GM12878 (cell line): ENCODE measurements at regions not wholly inside any gene's neighbourhood (a gene's known extent, or its start where the extent isn't known, plus 50 kb on each side); places are given as distances from the start of the nearest gene placed in this dataset.

Source experiments
- ATAC-seq: fragments of 200-7000 bp; cut with Tn5 transposase; 3 replicates; pipeline ENCODE4 v1.9.1; 2020; ENCODE audit warnings: mild to moderate bottlenecking, moderate library complexity
- BruUV-seq: library from RNA; stranded (reverse); fragments of 400-500 nt; replicated peaks from 2 replicates; lab custom pipeline; 2021; lab: Mats Ljungman, UMichigan
- CTCF ChIA-PET: fragments of 300-600 bp; sonication (Branson Sonifier 250); formaldehyde crosslinking; extraction: SDS; loops from one replicate; lab custom pipeline; 2021; ENCODE audit warnings: inconsistent platforms; lab: Yijun Ruan, JAX
- POLR2A ChIA-PET: fragments of 350-600 bp; formaldehyde crosslinking; extraction: SDS; loops from one replicate; lab custom pipeline; 2021; ENCODE audit warnings: inconsistent platforms; lab: Charles Lee
- RAD21 ChIA-PET: fragments of 300-600 bp; sonication (Branson Sonifier 250); formaldehyde crosslinking; loops from one replicate; lab custom pipeline; 2023; ENCODE audit warnings: antibody characterized with exemption; ENCODE audit not compliant: unreplicated experiment; lab: Charles Lee
- SMC1A ChIA-PET: fragments of 300-600 bp; sonication (Branson Sonifier 250); formaldehyde crosslinking; loops from one replicate; lab custom pipeline; 2023; ENCODE audit not compliant: unreplicated experiment, uncharacterized antibody; lab: Charles Lee
- DNase-seq: peaks from one replicate; pipeline ENCODE4 v3.0.0-alpha.2; 2011; ENCODE audit warnings: low read depth, low spot score
- FAIRE-seq: peaks from 3 replicates; lab custom pipeline; 2011; peaks lifted over from hg19 to GRCh38; lab: Jason Lieb, UNC
- H2AFZ ChIP-seq: 2 replicates; pipeline ENCODE4 v1.6.0; 2011; ENCODE audit warnings: low read depth, low read length, control low read depth; ENCODE audit not compliant: control insufficient read depth
- H3K27ac ChIP-seq: 2 replicates; pipeline ENCODE4 v1.5.1; 2011; ENCODE audit warnings: control low read depth; ENCODE audit not compliant: control insufficient read depth, insufficient read depth
- H3K27me3 ChIP-seq, 2 experiments: replicated peaks in 1 of 2; 2 replicates each; pipeline versions ENCODE4 v1.6.0 to v1.6.1; 2011; ENCODE audit warnings: low read length in 1 of 2; ENCODE audit not compliant: control insufficient read depth in 2 of 2, insufficient read depth in 2 of 2
- H3K36me3 ChIP-seq, 2 experiments: 2 replicates each; pipeline ENCODE4 v1.5.1; 2011; ENCODE audit warnings: low read length in 1 of 2; ENCODE audit not compliant: control insufficient read depth in 2 of 2, insufficient read depth in 2 of 2
- H3K4me1 ChIP-seq: 2 replicates; pipeline ENCODE4 v1.6.1; 2011; ENCODE audit warnings: mild to moderate bottlenecking, low read length, moderate library complexity, mixed read lengths; ENCODE audit not compliant: control insufficient read depth, insufficient read depth
- H3K4me2 ChIP-seq: 2 replicates; pipeline ENCODE4 v1.6.0; 2011; ENCODE audit warnings: control low read depth; ENCODE audit not compliant: control insufficient read depth, insufficient read depth
- H3K4me3 ChIP-seq: fragments of 200-600 bp; sonication (generic); 2 replicates; pipeline ENCODE4 v1.5.1; 2016
- H3K79me2 ChIP-seq: 2 replicates; pipeline ENCODE4 v1.6.0; 2011; ENCODE audit warnings: low read length; ENCODE audit not compliant: control insufficient read depth, insufficient read depth
- H3K9ac ChIP-seq: 2 replicates; pipeline ENCODE4 v1.8.0; 2011; ENCODE audit warnings: low read length, control low read depth, mixed read lengths; ENCODE audit not compliant: control insufficient read depth, insufficient read depth
- H3K9me3 ChIP-seq: replicated peaks from 3 replicates; pipeline ENCODE4 v1.5.1; 2011; ENCODE audit warnings: mild to moderate bottlenecking, low read length; ENCODE audit not compliant: control insufficient read depth, insufficient read depth
- H4K20me1 ChIP-seq: 2 replicates; pipeline ENCODE4 v1.6.0; 2011; ENCODE audit not compliant: control insufficient read depth, insufficient read depth
- BCLAF1 ChIP-seq: fragments of 450-650 bp; IDR thresholded peaks from 2 replicates; pipeline ENCODE4 v1.6.1; 2017; ENCODE audit warnings: antibody characterized with exemption, mild to moderate bottlenecking, moderate library complexity
- GATAD2B ChIP-seq: fragments of 450-650 bp; conservative IDR thresholded peaks from 2 replicates; pipeline ENCODE4 v1.6.1; 2017; ENCODE audit warnings: low read depth, mild to moderate bottlenecking, moderate library complexity
- IRF5 ChIP-seq: fragments of 450-650 bp; IDR thresholded peaks from 2 replicates; pipeline ENCODE4 v1.6.1; 2017; ENCODE audit warnings: borderline replicate concordance
- LARP7 ChIP-seq: fragments of 450-650 bp; IDR thresholded peaks from 2 replicates; pipeline ENCODE4 v1.6.1; 2017; ENCODE audit warnings: mild to moderate bottlenecking
- PAX8 ChIP-seq: fragments of 450-650 bp; IDR thresholded peaks from 2 replicates; pipeline ENCODE4 v1.6.1; 2017; ENCODE audit warnings: mild to moderate bottlenecking, moderate library complexity
- PBX3 ChIP-seq: IDR thresholded peaks from 2 replicates; pipeline ENCODE4 v1.6.1; 2011; ENCODE audit warnings: mild to moderate bottlenecking, low read depth, low read length, moderate library complexity; ENCODE audit not compliant: insufficient replicate concordance
- ZBTB40 ChIP-seq: fragments of 450-650 bp; IDR thresholded peaks from 2 replicates; pipeline ENCODE4 v1.6.1; 2016; ENCODE audit warnings: mild to moderate bottlenecking, moderate library complexity, borderline replicate concordance
- WGBS: methylation state at CpG from one replicate; pipeline ENCODE4 v1.1.6; 2016; ENCODE audit warnings: low lambda C conversion rate; ENCODE audit not compliant: insufficient replicate concordance, insufficient coverage; ENCODE audit errors: missing lambda C conversion rate; 5-methylcytosine and 5-hydroxymethylcytosine counted together
- in situ Hi-C: fragments of 300-500 bp; cut with MboI; formaldehyde crosslinking; loops from 9 replicates; pipeline ENCODE4 v1.14.3; 2018; ENCODE audit warnings: mixed read lengths
- intact Hi-C: fragments of 100-400 bp; cut with micrococcal nuclease; formaldehyde crosslinking; loops from one replicate; pipeline ENCODE4 v1.14.2; 2022; ENCODE audit not compliant: unreplicated experiment

- no peaks in the 10 kb centered on the region for H3K36me3 ChIP-seq
- no peaks in the 10 kb centered on the region for H3K4me1 ChIP-seq
- H3K27ac ChIP-seq = no peak overlapping the region
- POLR2A ChIA-PET = no interaction called here
- H3K4me3 ChIP-seq = no peak overlapping the region
- TF ChIP-seq PBX3 = no peak
- no peak for TF ChIP-seq BCLAF1
- no peak for TF ChIP-seq LARP7
- no peak for TF ChIP-seq ZBTB40
- TF ChIP-seq GATAD2B = no peak
- no peak for TF ChIP-seq PAX8
- TF ChIP-seq IRF5 = no peak
- intact Hi-C loops = no loop called here
- DNase-seq (no peak), FAIRE-seq (no peak), ATAC-seq (no peak)
- H3K9ac ChIP-seq = no peak overlapping the region
- no peak overlapping the region for H3K4me2 ChIP-seq
- CTCF ChIA-PET = interaction anchor here (1.0 kb wide), 1 partner anchor 14 kb away, joined by 3 read pairs; no protein-coding TSS in a partner anchor
- in situ Hi-C loops = no loop called here
- no TSS peak for BruUV-seq
- no peak overlapping the region for H2AFZ ChIP-seq
- no peaks in the 10 kb centered on the region for H3K27me3 ChIP-seq
- no peaks in the 10 kb centered on the region for H3K9me3 ChIP-seq
- H4K20me1 ChIP-seq = no peaks in the 10 kb centered on the region
- H3K79me2 ChIP-seq = no peaks in the 10 kb centered on the region
- SMC1A ChIA-PET = no interaction called here
- WGBS = 19% methylated on average over 4 of the region's 4 CpGs
- RAD21 ChIA-PET = no interaction called here
Measured at GRCh38 chr2:153110486-153110885, 368.1 kb downstream of the RPRM start.
